ENCODE measurements at regions not wholly inside any gene's neighbourhood (a gene's known extent, or its start where the extent isn't known, plus 50 kb on each side); places are given as distances from the start of the nearest gene placed in this dataset.
A peak's percentile ranks its signal among the peaks of the same experiment; 100 is the strongest.
"Not testable (repeated sequence)": the region's sequence is repeated elsewhere in the genome, so short reads cannot be mapped to it uniquely, and the experiment has no call there.

DNA sequence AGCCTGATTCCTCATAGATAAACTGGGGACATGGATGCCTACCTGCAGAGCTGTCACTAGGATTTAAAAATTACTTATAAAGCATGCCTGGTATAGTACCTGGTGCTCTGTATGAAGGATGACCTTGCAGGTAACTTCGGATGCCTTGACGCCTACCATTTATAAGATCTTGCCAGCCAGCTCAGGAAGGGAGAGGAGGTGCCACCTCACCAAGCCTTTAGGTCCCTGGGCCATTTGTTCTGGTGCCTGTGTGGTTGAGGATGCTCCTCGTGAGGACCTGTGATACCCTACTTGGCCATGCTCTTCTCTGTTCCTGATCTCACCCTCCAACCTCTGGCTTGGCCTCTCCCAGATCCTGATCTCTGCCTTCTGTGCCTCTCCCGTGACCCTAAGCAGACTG, 85.2 kb downstream of the FDX1 start:
- H3K4me1 Mint-ChIP-seq, result no peaks in the 10 kb centered on the region
- no peaks in the 10 kb centered on the region for H3K36me3 Mint-ChIP-seq (ENCODE audit: low read depth)
- ATAC-seq (no peak), DNase-seq (no peak)
- no peaks in the 10 kb centered on the region for H3K27me3 Mint-ChIP-seq
- peaks cover 11% of the 10 kb centered on the region for H3K9me3 Mint-ChIP-seq
- no peak overlapping the region for H3K27ac Mint-ChIP-seq
- H3K4me3 Mint-ChIP-seq, result no peak overlapping the region

- not testable (repeated sequence) for ATAC-seq, H3K27ac Mint-ChIP-seq, H3K27me3 Mint-ChIP-seq
Measured at GRCh38 chr11:110517381-110517780, 87.6 kb downstream of the FDX1 start.

DNA sequence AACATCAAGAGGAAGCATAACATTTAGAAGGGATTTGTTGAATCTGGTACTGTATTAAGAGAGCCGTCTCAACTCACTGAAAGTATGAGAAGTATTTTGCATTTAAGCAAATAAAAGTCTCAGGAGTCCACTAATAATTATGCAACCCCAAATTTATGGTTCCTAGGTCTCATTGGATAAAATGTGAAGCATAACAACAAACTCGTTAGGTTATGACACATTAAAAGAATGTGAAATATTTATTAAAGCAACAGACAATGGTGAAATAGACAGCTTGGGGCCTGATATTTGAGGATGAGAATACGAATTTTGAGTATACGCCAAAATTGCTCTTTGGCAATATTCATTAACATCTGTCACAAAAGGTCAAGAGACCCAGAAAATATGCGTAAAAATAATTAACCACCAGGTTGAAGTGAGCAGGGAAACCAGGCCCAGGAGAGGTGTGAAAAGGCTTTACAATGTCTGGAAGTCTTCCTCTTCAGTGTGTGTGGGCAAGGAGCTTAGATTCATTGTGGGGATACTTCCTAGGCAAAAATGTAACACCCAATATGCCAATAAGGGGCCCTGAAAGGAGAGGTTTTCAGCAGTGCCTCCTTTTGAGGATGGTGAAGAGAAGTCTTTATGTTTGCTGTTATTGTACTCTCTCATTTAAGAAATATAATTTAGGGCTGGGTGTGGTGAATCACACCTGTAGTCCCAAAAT, 89.2 kb downstream of the FDX1 start:
- peaks cover 7% of the 10 kb centered on the region for H3K4me1 Mint-ChIP-seq
- ATAC-seq (no peak), DNase-seq (no peak)
- no peaks in the 10 kb centered on the region for H3K36me3 Mint-ChIP-seq (ENCODE audit: low read depth)
- H3K9me3 Mint-ChIP-seq, result peaks cover 11% of the 10 kb centered on the region
- no peak overlapping the region for H3K4me3 Mint-ChIP-seq
- H3K27ac Mint-ChIP-seq, result no peak overlapping the region
- no peaks in the 10 kb centered on the region for H3K27me3 Mint-ChIP-seq

More at GRCh38 chr11:110517381-110517780, 87.6 kb downstream of the FDX1 start:
- H3K36me3 Mint-ChIP-seq (ENCODE audit: low read depth); H3K4me3 Mint-ChIP-seq; H3K4me1 Mint-ChIP-seq; DNase-seq: not testable (repeated sequence)
- peaks cover 11% of the 10 kb centered on the region for H3K9me3 Mint-ChIP-seq

DNA sequence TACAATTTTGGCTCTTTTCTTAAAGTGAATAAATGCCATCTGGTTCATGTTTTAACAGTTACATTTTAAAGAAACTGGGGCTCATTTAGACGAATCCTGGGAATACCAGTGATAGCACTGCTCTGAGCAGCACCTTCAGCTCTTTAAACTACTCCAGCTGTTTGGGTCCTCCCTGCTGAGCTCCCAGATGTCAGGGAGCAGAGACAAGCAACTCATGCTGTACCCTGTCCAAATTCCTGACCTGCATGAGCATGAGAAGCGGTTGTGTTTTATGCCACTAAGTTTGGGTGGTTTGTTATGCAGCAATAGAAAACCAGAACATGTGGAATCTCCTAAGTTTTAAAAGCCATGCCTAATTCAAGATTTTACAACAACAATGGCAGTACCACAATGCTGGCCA, 90.0 kb downstream of the FDX1 start:
- Mint-ChIP-seq H3K4me1 (peaks cover 7% of the 10 kb centered on the region), H3K27me3 (no peaks in the 10 kb centered on the region)

DNA sequence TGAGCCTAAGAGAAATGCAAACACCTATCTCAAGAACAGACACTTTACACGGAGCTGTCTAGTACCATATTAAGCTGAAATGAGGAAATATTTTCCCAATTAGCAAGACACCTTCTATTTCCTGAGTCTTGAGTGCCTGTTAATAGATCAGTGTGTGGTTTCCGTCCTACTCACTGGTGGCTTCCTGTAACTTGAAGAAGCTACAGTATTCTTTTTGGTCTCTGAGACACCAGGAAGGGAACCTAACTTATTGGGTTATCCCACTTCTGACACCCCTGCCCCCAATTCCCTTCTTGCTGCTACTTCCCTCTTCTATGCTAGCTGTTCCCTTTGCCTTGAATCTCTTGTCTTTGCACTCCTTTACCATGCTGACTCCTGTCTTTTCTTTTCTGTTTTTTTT, 92.7 kb downstream of the FDX1 start:
- ATAC-seq (no peak), DNase-seq (no peak)
- Mint-ChIP-seq H3K4me1 (peaks cover 11% of the 10 kb centered on the region), H3K4me3 (no peak overlapping the region), H3K36me3 (ENCODE audit: low read depth) (no peaks in the 10 kb centered on the region), H3K9me3 (peaks cover 5% of the 10 kb centered on the region), H3K27ac (no peak overlapping the region), H3K27me3 (no peaks in the 10 kb centered on the region)

More for the DNA sequence above, 90.0 kb downstream of the FDX1 start:
- Mint-ChIP-seq H3K9me3 (peaks cover 11% of the 10 kb centered on the region), H3K36me3 (ENCODE audit: low read depth) (no peaks in the 10 kb centered on the region), H3K27ac (no peak overlapping the region), H3K4me3 (no peak overlapping the region)
- DNase-seq (no peak), ATAC-seq (no peak)

DNA sequence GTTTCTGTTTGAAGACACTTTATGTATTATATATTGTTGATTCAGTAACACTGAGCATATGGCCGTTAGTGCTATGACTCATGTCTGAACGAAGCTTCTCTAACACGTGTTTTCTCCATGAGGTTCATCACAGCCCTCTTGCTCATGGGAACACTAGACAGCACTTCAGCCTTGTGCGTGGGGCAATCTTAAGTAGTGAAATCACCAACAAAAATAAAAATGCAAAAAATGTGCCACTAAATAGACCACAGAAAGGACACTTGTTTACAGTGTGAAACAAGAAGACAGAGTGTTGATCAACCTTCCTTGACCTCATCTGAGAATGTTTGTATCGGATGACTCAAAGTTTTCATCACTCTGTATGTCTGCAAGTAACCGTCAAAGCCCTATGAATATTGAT, 94.5 kb downstream of the FDX1 start:
- Mint-ChIP-seq H3K27ac (no peak overlapping the region), H3K4me1 (peaks cover 11% of the 10 kb centered on the region), H3K36me3 (ENCODE audit: low read depth) (no peaks in the 10 kb centered on the region), H3K9me3 (peaks cover 7% of the 10 kb centered on the region), H3K4me3 (no peak overlapping the region), H3K27me3 (no peaks in the 10 kb centered on the region)
- DNase-seq (no peak), ATAC-seq (no peak)

GRCh38 chr11:110525883-110526282, 96.1 kb downstream of the FDX1 start:
- Mint-ChIP-seq H3K4me1 (peaks cover 11% of the 10 kb centered on the region), H3K36me3 (ENCODE audit: low read depth) (no peaks in the 10 kb centered on the region), H3K27ac (no peak overlapping the region), H3K9me3 (peaks cover 7% of the 10 kb centered on the region), H3K4me3 (no peak overlapping the region), H3K27me3 (no peaks in the 10 kb centered on the region)
- DNase-seq, result no peak
- ATAC-seq, result peak; percentile 67

DNA sequence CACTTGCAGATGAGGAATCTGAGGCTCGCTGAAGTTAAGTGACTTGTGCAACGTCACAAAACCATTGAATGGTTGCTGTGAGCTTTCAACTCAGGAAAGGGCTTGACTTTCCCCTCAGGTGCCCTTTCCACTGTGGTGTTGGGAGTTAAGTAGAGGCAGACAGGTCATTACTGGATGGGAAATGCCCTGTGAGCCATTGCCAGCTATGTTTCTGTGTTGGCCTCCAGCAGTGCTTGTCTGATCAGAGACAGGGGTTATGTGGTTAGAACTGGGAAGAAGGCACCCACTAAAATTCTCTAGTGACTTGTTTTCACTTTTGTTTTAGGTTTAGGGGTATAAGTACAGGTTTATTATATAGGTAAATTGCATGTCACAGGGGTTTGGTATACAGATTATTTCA, 96.6 kb downstream of the FDX1 start:
- Mint-ChIP-seq H3K27ac (no peak overlapping the region), H3K36me3 (ENCODE audit: low read depth) (no peaks in the 10 kb centered on the region), H3K9me3 (peaks cover 7% of the 10 kb centered on the region), H3K27me3 (no peaks in the 10 kb centered on the region), H3K4me1 (peaks cover 11% of the 10 kb centered on the region), H3K4me3 (no peak overlapping the region)
- DNase-seq (no peak), ATAC-seq (no peak)
